ENCODE measurements at regions not wholly inside any gene's neighbourhood (a gene's known extent, or its start where the extent isn't known, plus 50 kb on each side); places are given as distances from the start of the nearest gene placed in this dataset.

GRCh38 chr3:159170436-159171003 lies 368.7 kb downstream of the MFSD1 start:
- DNase-seq (ENCODE audit: low spot score), result no peak

DNA sequence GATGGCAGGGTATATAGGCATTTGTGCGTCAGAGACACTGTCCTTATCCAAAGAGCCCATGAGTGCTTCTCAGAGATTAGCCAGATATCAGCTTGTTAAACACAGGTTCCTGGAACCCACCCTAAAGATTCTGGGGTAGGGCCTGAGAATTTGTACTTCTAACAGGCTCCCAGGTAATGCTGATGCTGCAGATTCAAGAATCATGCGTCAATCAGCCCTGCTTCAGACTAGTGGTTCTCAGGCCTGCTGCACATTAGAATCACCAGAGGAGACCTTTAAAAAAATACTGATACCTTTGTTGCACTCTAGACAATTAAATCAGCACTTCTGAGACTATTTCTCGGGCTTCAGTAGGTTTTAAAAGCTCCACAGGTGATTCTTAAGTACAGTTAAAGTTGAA lies 369.5 kb downstream of the MFSD1 start:
- no peak for DNase-seq (ENCODE audit: low spot score)

GRCh38 chr3:159172473-159172872 lies 370.6 kb downstream of the MFSD1 start:
- no peak for DNase-seq (ENCODE audit: low spot score)

GRCh38 chr3:159174715-159175692 lies 373.1 kb downstream of the MFSD1 start:
- DNase-seq (ENCODE audit: low spot score), result no peak

- no peak for DNase-seq (ENCODE audit: low spot score)
Observed at GRCh38 chr3:159178209-159178897, 376.5 kb downstream of the MFSD1 start.

DNA sequence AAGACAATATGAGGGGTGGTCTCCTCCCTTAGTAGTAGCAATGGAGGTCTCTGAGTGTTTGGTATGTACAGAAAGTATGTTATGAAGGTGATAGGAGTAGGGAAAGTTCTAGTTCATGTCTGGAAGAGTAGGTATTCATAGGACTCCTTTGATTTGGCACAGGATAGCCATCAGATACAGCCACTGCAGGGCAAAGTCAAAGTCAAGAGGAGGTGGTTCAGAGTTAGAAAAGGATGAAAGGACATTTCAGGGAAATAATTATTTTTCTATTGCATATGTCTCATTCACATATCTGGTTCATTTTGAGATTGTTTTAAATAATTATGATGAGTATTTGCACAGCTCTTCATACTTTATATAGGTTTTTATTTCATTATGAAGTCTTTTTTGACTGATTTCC lies 381.1 kb downstream of the MFSD1 start:
- DNase-seq (ENCODE audit: low spot score), result no peak

- no peak for DNase-seq (ENCODE audit: low spot score)
Observed at GRCh38 chr3:159185443-159186050, 383.7 kb downstream of the MFSD1 start.

- DNase-seq (ENCODE audit: low spot score), result no peak
Observed at GRCh38 chr3:159186581-159186980, 384.7 kb downstream of the MFSD1 start.

GRCh38 chr3:159187232-159187631 lies 385.4 kb downstream of the MFSD1 start:
- no peak for DNase-seq (ENCODE audit: low spot score)

- DNase-seq (ENCODE audit: low spot score), result no peak
Observed at GRCh38 chr3:159187706-159188105, 385.9 kb downstream of the MFSD1 start.

- no peak for DNase-seq (ENCODE audit: low spot score)
Observed at GRCh38 chr3:159189994-159190669, 388.3 kb downstream of the MFSD1 start.

GRCh38 chr3:159191447-159191846 lies 389.6 kb downstream of the MFSD1 start:
- no peak for DNase-seq (ENCODE audit: low spot score)

- DNase-seq (ENCODE audit: low spot score), result no peak
Observed at GRCh38 chr3:159196359-159196758, 394.5 kb downstream of the MFSD1 start.

- no peak for DNase-seq (ENCODE audit: low spot score)
Observed at GRCh38 chr3:159200176-159200575, 398.3 kb downstream of the MFSD1 start.

DNA sequence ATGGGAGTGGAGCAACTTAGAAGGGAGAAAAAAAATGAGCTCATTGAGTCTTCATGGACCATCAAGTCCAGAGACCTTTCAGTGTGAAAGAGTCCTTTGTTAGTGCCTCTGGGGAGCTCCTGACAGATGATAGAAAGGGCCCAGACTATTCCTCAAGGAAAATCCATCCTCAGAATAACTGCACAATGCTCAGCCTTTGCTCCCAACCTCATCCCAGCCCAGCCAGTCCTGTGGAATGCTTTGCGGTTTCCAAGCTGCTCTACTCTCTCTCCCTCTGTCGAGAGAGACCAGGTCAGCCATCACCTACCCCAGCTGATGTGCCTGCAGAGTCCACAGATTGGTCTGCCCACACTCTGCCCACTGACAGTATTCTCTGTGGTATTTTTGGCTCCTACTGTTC lies 406.2 kb downstream of the MFSD1 start:
- no peak for DNase-seq (ENCODE audit: low spot score)

- no peak for DNase-seq (ENCODE audit: low spot score)
Observed at GRCh38 chr3:159209459-159209858, 407.6 kb downstream of the MFSD1 start.

DNA sequence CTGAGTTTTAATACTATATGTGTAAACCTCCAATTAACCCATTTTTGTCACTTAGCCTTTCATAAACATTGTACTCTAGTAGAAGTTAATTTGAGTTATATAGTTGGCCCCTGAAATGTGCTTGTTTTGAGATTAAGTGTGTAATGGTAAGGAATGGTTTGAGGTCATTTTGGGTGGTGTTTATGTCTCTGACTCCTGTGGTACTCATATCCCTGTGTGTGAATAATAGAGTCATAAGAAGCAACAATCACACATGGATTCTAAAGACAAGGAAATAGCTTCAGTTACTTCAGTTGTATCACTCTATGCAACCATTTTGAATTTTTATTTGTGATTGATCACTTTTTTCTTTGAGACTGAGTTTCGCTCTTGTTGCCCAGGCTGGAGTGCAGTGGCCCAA lies 408.5 kb downstream of the MFSD1 start:
- no peak for DNase-seq (ENCODE audit: low spot score)

DNA sequence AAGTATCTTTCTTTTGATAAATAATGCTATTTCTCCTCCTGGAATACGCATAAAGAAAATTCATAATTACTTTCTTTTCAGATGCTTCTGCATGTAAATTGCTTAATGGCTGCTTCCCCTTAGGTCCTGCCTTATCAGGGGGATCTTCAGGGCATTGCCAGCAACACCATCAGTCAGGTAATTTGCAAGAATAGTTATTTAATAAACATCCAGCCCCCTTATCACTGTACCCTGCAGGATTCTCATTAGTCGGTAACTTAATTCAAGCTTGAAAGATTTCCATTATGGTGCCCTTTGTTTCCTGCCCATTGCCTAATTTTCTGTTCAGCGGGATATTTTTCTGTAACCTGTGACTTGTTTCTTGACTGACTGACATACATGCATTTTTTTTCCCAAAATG lies 414.5 kb downstream of the MFSD1 start:
- no peak for DNase-seq (ENCODE audit: low spot score)

- DNase-seq (ENCODE audit: low spot score), result no peak
Observed at GRCh38 chr3:159219231-159219630, 417.4 kb downstream of the MFSD1 start.

- DNase-seq (ENCODE audit: low spot score), result no peak
Observed at GRCh38 chr3:159221335-159221734, 419.5 kb downstream of the MFSD1 start.

DNA sequence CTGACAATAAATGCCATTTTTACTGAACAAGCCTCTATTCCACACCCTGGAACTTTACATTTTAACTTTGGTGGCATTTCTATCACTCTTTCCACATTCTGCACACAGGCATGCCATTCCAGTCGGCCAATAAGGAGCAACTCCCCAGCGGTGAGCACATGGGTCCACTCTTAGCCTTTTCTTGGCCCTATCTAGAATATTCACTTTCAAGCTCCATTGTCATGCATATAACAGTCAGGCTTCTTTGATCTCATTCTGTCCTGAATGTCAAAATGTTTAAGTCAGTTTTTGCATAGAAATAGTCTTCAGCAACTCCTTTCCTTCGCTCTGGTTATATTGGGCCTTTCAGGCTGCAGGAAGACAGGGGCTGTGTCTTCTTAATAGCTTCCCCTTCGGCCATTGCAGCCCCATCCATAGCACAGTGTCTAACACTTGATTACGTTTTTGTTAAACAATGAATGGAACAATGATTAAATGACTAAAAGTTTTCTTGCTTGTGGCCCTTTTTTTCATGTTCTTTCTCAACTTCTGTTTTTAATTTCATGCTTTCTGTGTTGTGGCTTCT lies 427.3 kb downstream of the MFSD1 start:
- DNase-seq (ENCODE audit: low spot score), result no peak

- no peak for DNase-seq (ENCODE audit: low spot score)
Observed at GRCh38 chr3:159232966-159233365, 431.1 kb downstream of the MFSD1 start.
